GM23338 (cell line): ENCODE measurements at regions not wholly inside any gene's neighbourhood (a gene's known extent, or its start where the extent isn't known, plus 50 kb on each side); places are given as distances from the start of the nearest gene placed in this dataset.

Source experiments
- CREB1 ChIP-seq: fragments of 250-450 bp; sonication (Bioruptor Pico); IDR thresholded peaks from 2 replicates; pipeline ENCODE4 v1.5.0; 2020; ENCODE audit warnings: low read depth, mild to moderate bottlenecking, moderate library complexity
- EZH2phosphoT487 ChIP-seq: fragments of 200-600 bp; sonication (generic); IDR thresholded peaks from one replicate; pipeline ENCODE4 v1.8.1; 2018; ENCODE audit warnings: antibody characterized with exemption; ENCODE audit not compliant: unreplicated experiment
- POLR2AphosphoS5 ChIP-seq: IDR thresholded peaks from 2 replicates; pipeline ENCODE4 v1.6.1; 2016; ENCODE audit warnings: antibody characterized with exemption, low read depth
- TF ChIP-seq, protein P1 (sequence below), 2 experiments: fragments of 200-600 bp in 1 of 2; sonication (generic) in 1 of 2; conservative IDR thresholded peaks; 2 replicates each; pipeline versions ENCODE4 v1.5.1 to v1.6.1; 2016 to 2017; ENCODE audit warnings: antibody characterized with exemption in 2 of 2, low read depth in 2 of 2, mild to moderate bottlenecking in 2 of 2, moderate library complexity in 1 of 2
- TF ChIP-seq, protein P2 (sequence below): IDR thresholded peaks from 2 replicates; pipeline ENCODE4 v1.6.1; 2016; ENCODE audit warnings: antibody characterized with exemption

DNA sequence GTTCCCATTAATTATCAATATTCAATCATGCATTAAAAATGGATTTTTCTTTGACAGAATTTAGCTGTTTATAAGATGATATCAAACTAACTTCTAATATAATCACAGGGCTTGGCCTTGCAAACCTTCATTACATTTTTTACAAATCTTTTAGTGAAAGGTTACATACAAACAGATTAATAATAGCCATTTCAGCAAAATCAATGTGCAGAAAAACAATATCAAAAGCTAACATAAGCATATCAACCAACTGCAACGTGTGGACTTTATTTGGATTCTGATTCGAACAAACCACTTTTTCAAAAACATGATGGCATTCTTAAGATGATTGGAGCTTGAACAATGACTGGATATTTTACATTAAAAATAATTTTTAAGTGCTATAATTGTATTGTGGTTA lies 93.6 kb downstream of the OTX2 start:
- TF ChIP-seq, protein P1, sequence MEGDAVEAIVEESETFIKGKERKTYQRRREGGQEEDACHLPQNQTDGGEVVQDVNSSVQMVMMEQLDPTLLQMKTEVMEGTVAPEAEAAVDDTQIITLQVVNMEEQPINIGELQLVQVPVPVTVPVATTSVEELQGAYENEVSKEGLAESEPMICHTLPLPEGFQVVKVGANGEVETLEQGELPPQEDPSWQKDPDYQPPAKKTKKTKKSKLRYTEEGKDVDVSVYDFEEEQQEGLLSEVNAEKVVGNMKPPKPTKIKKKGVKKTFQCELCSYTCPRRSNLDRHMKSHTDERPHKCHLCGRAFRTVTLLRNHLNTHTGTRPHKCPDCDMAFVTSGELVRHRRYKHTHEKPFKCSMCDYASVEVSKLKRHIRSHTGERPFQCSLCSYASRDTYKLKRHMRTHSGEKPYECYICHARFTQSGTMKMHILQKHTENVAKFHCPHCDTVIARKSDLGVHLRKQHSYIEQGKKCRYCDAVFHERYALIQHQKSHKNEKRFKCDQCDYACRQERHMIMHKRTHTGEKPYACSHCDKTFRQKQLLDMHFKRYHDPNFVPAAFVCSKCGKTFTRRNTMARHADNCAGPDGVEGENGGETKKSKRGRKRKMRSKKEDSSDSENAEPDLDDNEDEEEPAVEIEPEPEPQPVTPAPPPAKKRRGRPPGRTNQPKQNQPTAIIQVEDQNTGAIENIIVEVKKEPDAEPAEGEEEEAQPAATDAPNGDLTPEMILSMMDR (conservative IDR thresholded peaks at IDR 0.05; ENCODE audit: low read depth in 2 of 2): no peak
- TF ChIP-seq CREB1 (CRISPR knock-in tag): no peak
- no peak for TF ChIP-seq POLR2AphosphoS5
- TF ChIP-seq, protein P2, sequence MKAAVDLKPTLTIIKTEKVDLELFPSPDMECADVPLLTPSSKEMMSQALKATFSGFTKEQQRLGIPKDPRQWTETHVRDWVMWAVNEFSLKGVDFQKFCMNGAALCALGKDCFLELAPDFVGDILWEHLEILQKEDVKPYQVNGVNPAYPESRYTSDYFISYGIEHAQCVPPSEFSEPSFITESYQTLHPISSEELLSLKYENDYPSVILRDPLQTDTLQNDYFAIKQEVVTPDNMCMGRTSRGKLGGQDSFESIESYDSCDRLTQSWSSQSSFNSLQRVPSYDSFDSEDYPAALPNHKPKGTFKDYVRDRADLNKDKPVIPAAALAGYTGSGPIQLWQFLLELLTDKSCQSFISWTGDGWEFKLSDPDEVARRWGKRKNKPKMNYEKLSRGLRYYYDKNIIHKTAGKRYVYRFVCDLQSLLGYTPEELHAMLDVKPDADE: no peak
- TF ChIP-seq EZH2phosphoT487: no peak
